Loucy (cell line): ENCODE measurements at regions not wholly inside any gene's neighbourhood (a gene's known extent, or its start where the extent isn't known, plus 50 kb on each side); places are given as distances from the start of the nearest gene placed in this dataset.

ENCODE experiments used
- H2AFZ ChIP-seq: fragments of 200-600 bp; sonication (generic); 2 replicates; pipeline ENCODE4 v1.6.0; 2016; ENCODE audit warnings: antibody characterized with exemption, mild to moderate bottlenecking, low read length, moderate library complexity
- H3F3A ChIP-seq: fragments of 200-600 bp; 2 replicates; pipeline ENCODE4 v1.6.0; 2016; ENCODE audit warnings: antibody characterized with exemption, low read depth, mild to moderate bottlenecking
- H3K27me3 ChIP-seq: fragments of 200-600 bp; sonication (generic); 2 replicates; pipeline ENCODE4 v1.6.1; 2014; ENCODE audit warnings: low read length, mild to moderate bottlenecking; ENCODE audit not compliant: insufficient read depth, poor library complexity, severe bottlenecking
- H3K36me3 ChIP-seq: fragments of 200-600 bp; sonication (generic); 2 replicates; pipeline ENCODE4 v1.6.1; 2016; ENCODE audit warnings: low read length; ENCODE audit not compliant: insufficient read depth
- H3K4me1 ChIP-seq: fragments of 200-600 bp; sonication (generic); 2 replicates; pipeline ENCODE4 v1.5.1; 2014; ENCODE audit warnings: low read length, mild to moderate bottlenecking; ENCODE audit not compliant: insufficient read depth, poor library complexity, severe bottlenecking
- H3K4me2 ChIP-seq: fragments of 200-600 bp; sonication (generic); 2 replicates; pipeline ENCODE4 v1.6.0; 2014; ENCODE audit warnings: antibody characterized with exemption, low read length, low read depth, mild to moderate bottlenecking; ENCODE audit not compliant: poor library complexity, severe bottlenecking
- H3K4me3 ChIP-seq: fragments of 200-600 bp; sonication (generic); 2 replicates; pipeline ENCODE4 v1.5.1; 2014; ENCODE audit warnings: low read length, mild to moderate bottlenecking, mixed read lengths; ENCODE audit not compliant: poor library complexity, severe bottlenecking
- H3K79me2 ChIP-seq: fragments of 200-600 bp; sonication (generic); 2 replicates; pipeline ENCODE4 v1.6.1; 2014; ENCODE audit warnings: low read length; ENCODE audit not compliant: insufficient read depth
- H3K9ac ChIP-seq: fragments of 200-600 bp; sonication (generic); 2 replicates; pipeline ENCODE4 v1.6.0; 2014; ENCODE audit warnings: mild to moderate bottlenecking, low read depth, low read length, moderate library complexity; ENCODE audit not compliant: poor library complexity, severe bottlenecking
- H3K9me2 ChIP-seq: fragments of 200-600 bp; sonication (generic); replicated peaks from 2 replicates; pipeline ENCODE4 v1.6.1; 2016; ENCODE audit warnings: low read depth, low read length, mixed read lengths
- H3K9me3 ChIP-seq: fragments of 200-600 bp; sonication (generic); 2 replicates; pipeline ENCODE4 v1.6.1; 2014; ENCODE audit warnings: mild to moderate bottlenecking, antibody characterized with exemption, low read length, low read depth; ENCODE audit not compliant: insufficient read depth
- H4K20me1 ChIP-seq: fragments of 200-600 bp; sonication (generic); 2 replicates; pipeline ENCODE4 v1.6.0; 2014; ENCODE audit warnings: antibody characterized with exemption, low read length, mild to moderate bottlenecking; ENCODE audit not compliant: insufficient read depth, poor library complexity, severe bottlenecking
- EZH2phosphoT487 ChIP-seq: fragments of 200-600 bp; IDR thresholded peaks from 2 replicates; pipeline ENCODE4 v1.6.1; 2018; ENCODE audit warnings: antibody characterized with exemption, mild to moderate bottlenecking, moderate library complexity, borderline replicate concordance
- TF ChIP-seq, protein P1 (sequence below): fragments of 200-600 bp; sonication (generic); conservative IDR thresholded peaks from 2 replicates; pipeline ENCODE4 v1.5.1; 2014; ENCODE audit warnings: mild to moderate bottlenecking, antibody characterized with exemption, low read length

- no peak overlapping the region for H2AFZ ChIP-seq
- H3K9me3 ChIP-seq = no peaks in the 10 kb centered on the region
- no peak overlapping the region for H3K9ac ChIP-seq
- no peaks in the 10 kb centered on the region for H4K20me1 ChIP-seq
- no peaks in the 10 kb centered on the region for H3K9me2 ChIP-seq
- TF ChIP-seq EZH2phosphoT487 = no peak
- TF ChIP-seq, protein P1, sequence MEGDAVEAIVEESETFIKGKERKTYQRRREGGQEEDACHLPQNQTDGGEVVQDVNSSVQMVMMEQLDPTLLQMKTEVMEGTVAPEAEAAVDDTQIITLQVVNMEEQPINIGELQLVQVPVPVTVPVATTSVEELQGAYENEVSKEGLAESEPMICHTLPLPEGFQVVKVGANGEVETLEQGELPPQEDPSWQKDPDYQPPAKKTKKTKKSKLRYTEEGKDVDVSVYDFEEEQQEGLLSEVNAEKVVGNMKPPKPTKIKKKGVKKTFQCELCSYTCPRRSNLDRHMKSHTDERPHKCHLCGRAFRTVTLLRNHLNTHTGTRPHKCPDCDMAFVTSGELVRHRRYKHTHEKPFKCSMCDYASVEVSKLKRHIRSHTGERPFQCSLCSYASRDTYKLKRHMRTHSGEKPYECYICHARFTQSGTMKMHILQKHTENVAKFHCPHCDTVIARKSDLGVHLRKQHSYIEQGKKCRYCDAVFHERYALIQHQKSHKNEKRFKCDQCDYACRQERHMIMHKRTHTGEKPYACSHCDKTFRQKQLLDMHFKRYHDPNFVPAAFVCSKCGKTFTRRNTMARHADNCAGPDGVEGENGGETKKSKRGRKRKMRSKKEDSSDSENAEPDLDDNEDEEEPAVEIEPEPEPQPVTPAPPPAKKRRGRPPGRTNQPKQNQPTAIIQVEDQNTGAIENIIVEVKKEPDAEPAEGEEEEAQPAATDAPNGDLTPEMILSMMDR = no peak
- no peaks in the 10 kb centered on the region for H3F3A ChIP-seq
- H3K4me2 ChIP-seq = no peak overlapping the region
- H3K27me3 ChIP-seq = no peaks in the 10 kb centered on the region
- H3K4me3 ChIP-seq = no peak overlapping the region
- H3K79me2 ChIP-seq = no peaks in the 10 kb centered on the region
- H3K4me1 ChIP-seq = no peaks in the 10 kb centered on the region
- no peaks in the 10 kb centered on the region for H3K36me3 ChIP-seq
Observed at GRCh38 chr11:95668131-95668530, 121.5 kb downstream of the FAM76B start.

DNA sequence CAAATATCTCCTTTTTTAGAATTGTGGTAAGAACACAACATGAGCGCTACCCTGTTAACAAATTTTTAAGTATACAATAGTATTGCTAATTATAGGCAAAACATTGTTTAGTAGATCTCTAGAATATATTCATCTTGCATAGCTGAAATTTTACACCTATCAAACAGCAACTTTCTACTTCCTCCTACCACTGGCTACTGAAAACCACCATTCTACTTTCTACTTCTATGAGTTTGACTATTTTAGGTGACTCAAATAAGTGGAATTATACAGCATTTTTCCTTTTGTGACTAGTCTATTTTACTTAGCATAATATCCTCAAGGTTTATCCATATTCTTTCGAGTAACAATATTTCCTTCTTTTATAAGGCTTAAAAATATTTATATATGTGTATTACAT is 128.4 kb downstream of the FAM76B start:
- Histone ChIP-seq H3K36me3 (no peaks in the 10 kb centered on the region), H3K27me3 (no peaks in the 10 kb centered on the region), H4K20me1 (no peaks in the 10 kb centered on the region), H3K9ac (no peak overlapping the region), H3K79me2 (no peaks in the 10 kb centered on the region), H3K4me3 (no peak overlapping the region), H3K9me3 (0 out of 2 replicates have a peak, but pooled peaks cover 4% of the 10 kb centered on the region), H3F3A (0 out of 2 replicates have a peak, but pooled peaks cover 9% of the 10 kb centered on the region), H3K4me1 (peaks cover 10% of the 10 kb centered on the region), H3K4me2 (no peak overlapping the region), H2AFZ (peak overlapping the region; percentile 36; the same call in 1 of the 2 replicates), H3K9me2 (no peaks in the 10 kb centered on the region)
- TF ChIP-seq, protein P1 = no peak
- TF ChIP-seq EZH2phosphoT487 = no peak

- Histone ChIP-seq H3K79me2 (no peaks in the 10 kb centered on the region), H3K4me2 (peak overlapping the region; percentile 20), H3K4me3 (no peak overlapping the region), H3F3A (0 out of 2 replicates have a peak, but pooled peaks cover 9% of the 10 kb centered on the region), H3K9me2 (no peaks in the 10 kb centered on the region), H3K9ac (no peak overlapping the region), H3K4me1 (peaks cover 10% of the 10 kb centered on the region), H4K20me1 (no peaks in the 10 kb centered on the region), H3K9me3 (0 out of 2 replicates have a peak, but pooled peaks cover 4% of the 10 kb centered on the region), H3K36me3 (no peaks in the 10 kb centered on the region), H2AFZ (peak overlapping the region; percentile 15; the same call in 1 of the 2 replicates), H3K27me3 (no peaks in the 10 kb centered on the region)
- TF ChIP-seq, protein P1 = no peak
- TF ChIP-seq EZH2phosphoT487 = no peak
Observed at GRCh38 chr11:95660038-95660437, 129.5 kb downstream of the FAM76B start.
